Stromal cell of bone marrow (primary cell): ENCODE measurements at regions not wholly inside any gene's neighbourhood (a gene's known extent, or its start where the extent isn't known, plus 50 kb on each side); places are given as distances from the start of the nearest gene placed in this dataset.

Experiments used
- DNase-seq: peaks from one replicate; pipeline ENCODE4 v3.0.0-alpha.2; 2012; ENCODE audit warnings: low read depth

DNA sequence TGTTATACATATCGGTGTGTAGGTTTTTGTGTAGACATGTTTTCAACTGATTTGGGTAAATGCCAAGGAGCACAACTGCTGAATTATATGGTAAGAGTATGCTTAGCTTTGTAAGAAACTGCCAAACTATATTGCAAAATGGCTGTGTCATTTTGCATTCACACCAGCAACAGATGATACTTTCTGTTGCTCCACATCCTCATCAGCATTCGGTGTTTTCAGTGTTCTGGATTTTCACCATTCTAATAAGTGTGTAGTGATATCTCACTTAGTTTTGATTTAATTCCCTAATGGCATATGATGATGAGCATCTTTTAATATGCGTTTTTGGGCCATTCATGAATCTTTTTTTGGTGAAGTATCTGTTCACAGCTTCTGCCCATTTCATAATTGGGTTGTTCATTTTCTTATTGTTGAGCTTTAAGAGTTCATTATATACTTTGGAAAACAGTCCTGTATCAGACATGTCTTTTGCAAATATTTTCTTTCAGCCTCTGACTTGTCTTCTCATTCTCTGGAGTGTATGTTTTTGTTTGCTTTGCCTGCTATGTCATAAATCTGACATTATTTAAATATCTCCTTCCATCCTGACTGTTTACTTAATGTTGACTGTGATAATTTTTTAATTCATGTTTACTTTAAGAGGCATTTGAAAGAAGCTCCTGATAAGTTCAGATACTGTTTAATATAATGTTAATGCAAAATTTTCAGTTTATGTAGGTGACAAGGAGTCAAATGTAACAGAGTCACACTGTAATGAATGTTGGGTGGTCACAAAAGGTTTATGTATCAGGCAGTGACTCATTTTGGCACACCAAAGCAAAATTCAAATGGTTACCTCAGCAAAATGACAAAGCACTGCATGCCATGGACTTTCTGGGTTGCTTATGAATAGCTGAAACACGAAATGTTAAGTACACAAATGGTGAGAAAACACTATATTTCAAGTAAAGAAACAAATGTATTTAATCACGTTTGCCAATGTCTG is 181.1 kb upstream of the DAB2 start:
- DNase-seq = peak; percentile 33

GRCh38 chr5:39605145-39605544 is 180.4 kb upstream of the DAB2 start:
- no peak for DNase-seq

- no peak for DNase-seq
Observed at GRCh38 chr5:39604491-39604890, 179.7 kb upstream of the DAB2 start.

DNA sequence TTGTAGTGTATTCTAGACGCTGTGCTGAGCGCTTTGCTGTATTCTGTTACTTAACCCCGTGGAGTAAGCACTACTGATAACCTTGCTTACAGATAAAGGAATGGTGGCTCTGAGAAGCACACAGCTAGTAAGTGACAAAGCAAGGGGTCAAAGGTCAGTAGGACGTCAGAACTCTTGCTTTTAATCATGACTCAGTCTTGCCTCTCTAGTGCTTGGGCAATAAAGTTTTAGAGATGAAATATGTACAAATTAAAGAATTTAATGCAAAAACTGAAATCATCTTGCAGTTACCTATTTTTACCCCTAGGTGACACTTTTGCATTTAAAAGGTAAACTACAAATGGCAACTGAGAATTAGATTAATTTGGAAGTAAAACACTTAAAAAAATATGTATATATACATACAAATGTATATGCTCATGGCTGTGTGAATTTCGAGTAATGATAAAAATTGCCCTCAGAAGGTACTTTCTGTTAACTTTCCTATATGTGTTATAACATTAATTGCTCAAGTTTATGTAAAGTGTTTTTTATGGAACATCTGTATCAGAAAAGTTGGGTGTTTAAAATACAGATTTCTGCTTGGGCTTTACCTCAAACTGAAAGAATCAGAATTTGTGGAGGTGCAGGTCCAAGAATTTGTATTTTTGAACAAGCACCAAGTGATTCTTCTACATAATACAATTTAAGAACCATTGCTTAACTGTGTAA is 175.1 kb upstream of the DAB2 start:
- peak; percentile 72 for DNase-seq

- no peak for DNase-seq
Observed at GRCh38 chr5:39598661-39599248, 174.0 kb upstream of the DAB2 start.

DNA sequence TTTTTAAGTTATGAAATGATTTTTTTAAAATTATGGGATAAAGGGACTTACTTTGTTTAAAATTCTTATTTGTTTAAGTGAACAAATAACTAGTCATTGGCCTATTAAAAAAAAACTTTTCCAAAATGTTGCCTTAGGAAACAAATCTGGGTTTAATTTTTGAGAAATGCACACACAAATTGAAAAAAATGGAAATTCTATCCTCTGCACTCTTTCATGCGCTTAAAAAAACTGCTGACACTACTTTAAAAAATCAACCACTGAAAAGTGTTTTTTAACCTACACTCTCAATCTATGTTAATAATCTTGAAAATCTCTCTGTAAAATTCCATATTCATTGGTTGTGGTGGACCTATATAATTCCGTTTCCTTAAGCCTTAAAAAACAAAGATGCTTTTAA is 163.4 kb upstream of the DAB2 start:
- DNase-seq = no peak

DNA sequence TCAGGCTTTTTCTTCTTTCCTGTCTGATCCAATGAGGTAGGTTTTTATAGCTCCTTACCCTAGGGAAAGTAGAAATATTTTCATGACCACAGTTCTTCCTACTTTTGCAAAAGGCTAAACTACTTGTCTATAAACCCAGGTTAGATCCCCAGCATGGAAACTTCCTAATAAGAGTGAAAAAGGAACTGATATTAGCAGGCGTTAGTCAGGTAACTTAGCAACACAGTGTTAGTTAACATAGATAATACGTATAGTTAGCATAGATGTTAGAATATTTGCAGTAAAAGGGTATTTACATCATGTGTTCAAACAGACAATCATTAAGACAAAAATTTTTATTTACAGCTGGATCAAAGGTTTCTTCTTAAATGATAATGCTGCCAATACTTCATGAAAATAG is 162.9 kb upstream of the DAB2 start:
- DNase-seq = no peak

- DNase-seq = no peak
Observed at GRCh38 chr5:39586185-39586584, 161.4 kb upstream of the DAB2 start.

DNA sequence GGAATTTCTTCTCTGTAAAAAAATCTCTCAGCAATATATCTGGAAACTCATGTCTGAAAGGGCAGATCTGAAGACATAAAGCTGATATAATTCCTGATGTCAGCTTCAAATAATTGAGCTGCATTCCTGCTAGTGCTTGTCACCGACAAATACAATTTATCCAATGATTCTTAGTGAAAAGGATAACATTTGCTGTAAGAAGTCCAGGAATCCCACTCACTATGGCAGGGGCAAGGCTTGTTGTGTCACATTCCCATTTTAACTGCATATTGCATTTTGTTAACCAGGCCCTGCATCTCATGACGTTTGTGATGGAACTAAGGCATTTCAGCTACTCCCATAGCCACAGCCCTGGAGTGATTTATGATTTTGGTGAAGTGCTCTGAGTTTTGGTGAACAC is 160.1 kb upstream of the DAB2 start:
- peak; percentile 38 for DNase-seq

DNA sequence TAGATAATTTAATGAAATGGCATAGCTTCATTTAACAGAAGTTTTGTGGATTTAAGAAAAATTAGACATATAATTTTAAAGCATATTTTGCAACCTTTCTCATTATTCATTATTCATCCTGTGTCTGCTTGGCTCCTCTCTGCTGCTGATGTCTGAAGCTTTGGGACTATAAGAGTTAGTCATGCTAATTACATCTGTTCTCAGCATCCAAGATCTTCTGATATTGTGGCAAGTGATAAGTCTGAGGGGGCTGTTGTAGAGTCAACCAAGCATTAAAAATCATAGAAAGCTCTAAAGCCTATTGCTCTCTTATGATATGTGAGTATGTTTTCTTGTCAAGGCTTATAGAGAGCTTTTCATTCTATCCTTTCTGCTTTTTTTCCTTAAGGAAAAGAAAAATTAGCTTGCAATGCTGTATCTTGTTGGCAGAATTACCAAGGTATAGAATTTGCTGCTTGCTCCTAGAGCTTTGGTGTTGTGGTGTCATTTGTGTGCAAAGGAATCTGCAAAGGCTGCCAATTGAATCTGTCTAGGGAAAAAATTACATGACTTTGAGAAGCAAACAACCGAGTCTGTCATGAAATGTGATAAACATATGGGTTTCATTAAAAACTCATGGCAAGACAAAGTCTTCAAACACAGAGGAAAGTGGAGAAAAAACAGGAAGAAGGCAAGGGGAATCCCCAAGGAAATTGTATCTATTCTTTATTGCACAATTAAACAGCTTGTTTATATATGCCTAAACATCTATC is 156.1 kb upstream of the DAB2 start:
- peak; percentile 65 for DNase-seq

- no peak for DNase-seq
Observed at GRCh38 chr5:39579750-39580149, 155.0 kb upstream of the DAB2 start.

GRCh38 chr5:39578887-39579497 is 154.2 kb upstream of the DAB2 start:
- DNase-seq = peak; percentile 11

GRCh38 chr5:39577529-39577928 is 152.7 kb upstream of the DAB2 start:
- no peak for DNase-seq

GRCh38 chr5:39570403-39571027 is 145.7 kb upstream of the DAB2 start:
- DNase-seq = peak; percentile 31

- DNase-seq = no peak
Observed at GRCh38 chr5:39569857-39570256, 145.1 kb upstream of the DAB2 start.

- DNase-seq = no peak
Observed at GRCh38 chr5:39566891-39567290, 142.1 kb upstream of the DAB2 start.

- no peak for DNase-seq
Observed at GRCh38 chr5:39566029-39566428, 141.2 kb upstream of the DAB2 start.

DNA sequence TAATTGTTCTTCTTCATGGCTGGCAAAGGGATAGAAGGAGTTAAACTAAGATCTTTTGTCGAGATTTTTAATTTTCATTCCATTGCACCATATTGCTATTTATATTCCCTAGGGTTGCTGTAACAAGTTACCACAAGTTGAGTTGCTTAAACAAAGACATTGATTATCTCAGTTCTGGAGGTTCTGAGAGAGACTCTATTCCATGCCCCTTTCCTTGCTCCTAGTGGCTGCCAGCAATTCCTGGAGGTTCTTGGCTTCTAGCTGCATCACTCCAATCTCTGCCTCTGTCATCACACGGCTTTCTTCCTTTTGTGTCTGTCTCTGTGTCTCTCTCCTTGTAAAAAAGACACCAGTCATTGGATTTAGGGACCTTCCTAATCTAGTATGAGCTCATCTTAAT is 136.6 kb upstream of the DAB2 start:
- DNase-seq = no peak

DNA sequence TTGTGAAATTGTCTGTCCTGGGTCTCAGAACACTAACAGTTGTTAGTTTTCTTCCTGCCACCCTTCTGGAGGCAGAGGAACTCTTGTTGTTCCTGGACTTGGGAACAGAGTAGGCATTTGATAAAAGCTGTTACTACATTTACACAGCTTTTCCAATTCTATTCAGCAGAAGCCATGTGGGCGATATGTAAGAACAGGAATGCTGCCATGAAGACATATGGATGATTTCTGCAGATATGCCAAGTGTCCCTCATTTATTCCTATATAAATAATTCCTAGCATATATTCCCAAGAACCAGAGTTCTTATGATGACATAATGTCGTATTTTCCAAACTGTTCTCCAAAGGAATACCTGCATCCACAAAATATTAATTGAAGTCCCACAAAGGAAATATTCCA is 135.9 kb upstream of the DAB2 start:
- DNase-seq = no peak

DNA sequence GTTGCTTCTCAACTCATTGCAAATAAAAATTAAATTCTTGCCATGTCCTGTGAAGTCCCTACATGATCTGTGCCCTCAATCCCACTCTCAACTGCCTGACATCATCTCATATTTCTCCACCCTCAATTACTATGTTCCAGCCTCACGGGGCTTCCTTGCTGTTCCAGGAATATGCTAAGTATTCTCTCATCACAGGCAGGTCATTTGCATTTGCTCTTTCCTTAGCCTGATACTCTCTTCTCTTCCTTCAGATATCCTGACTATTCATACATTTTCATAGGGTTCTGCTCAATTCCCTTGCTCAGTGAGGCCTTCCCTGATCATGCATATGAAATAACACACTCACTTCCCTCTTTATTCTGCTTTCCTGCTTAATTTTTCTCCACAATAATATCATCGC is 135.1 kb upstream of the DAB2 start:
- DNase-seq = no peak

DNA sequence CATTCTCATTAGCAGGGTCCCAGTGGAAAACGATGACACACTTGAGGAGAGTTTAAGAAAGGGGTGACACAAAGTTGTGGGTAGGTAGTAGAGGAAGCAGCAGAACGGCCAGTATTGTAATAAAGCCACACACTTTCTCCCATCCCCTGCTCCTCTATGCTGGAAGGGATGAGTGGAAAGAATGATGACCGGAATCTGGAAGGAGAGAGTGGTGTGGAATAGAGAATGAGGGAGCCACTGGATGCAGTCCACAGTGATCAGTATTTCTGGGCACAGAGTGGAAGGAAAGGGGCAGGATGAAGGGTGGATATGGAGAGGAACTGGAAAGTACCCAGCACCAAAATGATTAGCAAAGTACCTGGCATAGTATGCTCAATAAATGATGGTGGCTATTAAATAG is 133.8 kb upstream of the DAB2 start:
- no peak for DNase-seq
